ENCODE measurements at regions not wholly inside any gene's neighbourhood (a gene's known extent, or its start where the extent isn't known, plus 50 kb on each side); places are given as distances from the start of the nearest gene placed in this dataset.

- no peak for TF ChIP-seq CTCF (IDR thresholded peaks at IDR 0.05; ENCODE audit: low read length, missing control alignments)
- H3K4me3 ChIP-seq (replicated peaks; ENCODE audit: low read depth, low read length): no peak overlapping the region
- DNase-seq (ENCODE audit: low read depth): no peak
These were observed 763.8 kb upstream of the GALNTL6 start for GRCh38 chr4:171049380-171049779.

GRCh38 chr4:171042989-171043524 is 770.1 kb upstream of the GALNTL6 start:
- no peak for DNase-seq (ENCODE audit: low read depth)
- TF ChIP-seq CTCF (IDR thresholded peaks at IDR 0.05; ENCODE audit: low read length, missing control alignments): no peak
- H3K4me3 ChIP-seq (replicated peaks; ENCODE audit: low read depth, low read length): no peak overlapping the region

- no peak overlapping the region for H3K4me3 ChIP-seq (replicated peaks; ENCODE audit: low read depth, low read length)
- DNase-seq (ENCODE audit: low read depth): no peak
- no peak for TF ChIP-seq CTCF (IDR thresholded peaks at IDR 0.05; ENCODE audit: low read length, missing control alignments)
These were observed 777.3 kb upstream of the GALNTL6 start for GRCh38 chr4:171035909-171036308.

DNA sequence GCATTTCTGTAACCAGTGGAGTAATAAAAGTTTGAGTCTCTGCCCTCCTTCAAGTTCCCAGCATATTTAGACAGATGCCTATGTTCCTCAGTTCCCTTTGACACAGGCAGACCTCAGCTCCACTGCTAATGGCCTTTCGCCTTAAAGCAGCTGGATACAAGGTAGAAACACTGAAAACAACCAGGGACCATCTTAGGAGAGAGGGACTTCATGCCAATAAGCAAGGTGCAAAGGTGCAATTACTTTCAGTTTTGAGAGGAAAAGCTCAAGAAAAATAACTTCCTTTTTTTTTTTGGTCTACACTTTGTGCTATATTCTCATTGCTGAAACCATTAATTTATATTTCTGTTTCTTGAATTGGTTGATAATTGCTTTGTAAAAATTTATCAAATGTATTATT is 781.9 kb upstream of the GALNTL6 start:
- no peak for TF ChIP-seq CTCF (IDR thresholded peaks at IDR 0.05; ENCODE audit: low read length, missing control alignments)
- DNase-seq (ENCODE audit: low read depth): no peak

GRCh38 chr4:171025776-171026175 is 787.4 kb upstream of the GALNTL6 start:
- no peak for DNase-seq (ENCODE audit: low read depth)
- no peak for TF ChIP-seq CTCF (IDR thresholded peaks at IDR 0.05; ENCODE audit: low read length, missing control alignments)
- no peak overlapping the region for H3K4me3 ChIP-seq (replicated peaks; ENCODE audit: low read depth, low read length)

More for the DNA sequence above, 781.9 kb upstream of the GALNTL6 start:
- H3K4me3 ChIP-seq (replicated peaks; ENCODE audit: low read depth, low read length): no peak overlapping the region

DNA sequence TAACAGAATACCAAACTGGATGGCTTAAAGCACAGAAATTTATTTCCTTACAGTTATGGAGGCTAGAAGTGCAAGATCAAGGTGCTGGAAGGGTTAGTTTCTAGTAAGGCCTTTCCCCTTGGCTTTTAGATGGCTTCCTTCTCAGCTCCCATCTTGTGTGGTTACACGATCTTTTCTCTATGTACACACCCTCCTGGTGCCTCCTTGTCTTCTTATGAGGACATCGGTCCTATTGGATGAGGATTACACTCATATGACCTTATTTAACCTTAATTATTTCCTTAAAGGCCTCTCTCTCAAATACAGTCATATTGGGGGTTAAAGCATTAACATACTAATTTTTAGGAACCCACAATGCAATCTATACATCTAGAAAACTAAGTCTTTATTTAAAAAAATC is 787.9 kb upstream of the GALNTL6 start:
- TF ChIP-seq CTCF (IDR thresholded peaks at IDR 0.05; ENCODE audit: low read length, missing control alignments): no peak

GRCh38 chr4:171024720-171025303 is 788.4 kb upstream of the GALNTL6 start:
- H3K4me3 ChIP-seq (replicated peaks; ENCODE audit: low read depth, low read length): no peak overlapping the region
- DNase-seq (ENCODE audit: low read depth): no peak
- no peak for TF ChIP-seq CTCF (IDR thresholded peaks at IDR 0.05; ENCODE audit: low read length, missing control alignments)

More for the DNA sequence above, 787.9 kb upstream of the GALNTL6 start:
- no peak overlapping the region for H3K4me3 ChIP-seq (replicated peaks; ENCODE audit: low read depth, low read length)
- DNase-seq (ENCODE audit: low read depth): no peak

All from fibroblast of pulmonary artery (primary cell).